Esophagus muscularis mucosa (tissue), 2 donors: ENCODE measurements at regions not wholly inside any gene's neighbourhood (a gene's known extent, or its start where the extent isn't known, plus 50 kb on each side); places are given as distances from the start of the nearest gene placed in this dataset.

Experiments used
- POLR2A ChIP-seq: fragments of 450-650 bp; IDR thresholded peaks from one replicate; pipeline ENCODE4 v1.6.1; 2017; ENCODE audit warnings: antibody characterized with exemption, moderate library complexity, mild to moderate bottlenecking, low read depth
- POLR2AphosphoS5 ChIP-seq, 2 donors: sonication (generic); formaldehyde crosslinking; IDR thresholded peaks; one replicate each; pipeline ENCODE4 v1.6.1; 2017; ENCODE audit warnings: antibody characterized with exemption in 2 of 2

DNA sequence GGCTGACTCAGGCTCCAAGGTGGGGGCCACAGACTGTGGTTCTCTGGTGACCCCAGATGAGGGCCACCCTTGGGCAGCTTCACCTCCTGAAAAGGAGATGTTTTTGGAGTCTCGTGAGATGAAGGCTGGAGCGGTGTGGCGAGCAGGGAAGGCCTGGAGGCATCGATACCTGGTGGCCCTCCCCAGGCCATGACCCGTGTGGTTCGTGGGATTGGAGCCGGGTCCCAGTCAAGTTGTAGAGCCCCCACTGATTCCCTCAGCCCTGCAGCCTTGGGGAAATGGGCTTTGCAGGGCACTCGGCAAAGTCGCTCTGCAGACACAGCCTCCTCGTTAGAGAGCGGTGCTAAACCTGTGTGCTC is 1083.4 kb downstream of the BRD1 start:
- TF ChIP-seq POLR2A (no peak), POLR2AphosphoS5 (IDR thresholded peaks at IDR 0.05) (no peak)
